ENCODE measurements at regions not wholly inside any gene's neighbourhood (a gene's known extent, or its start where the extent isn't known, plus 50 kb on each side); places are given as distances from the start of the nearest gene placed in this dataset.
A peak's percentile ranks its signal among the peaks of the same experiment; 100 is the strongest.
"Not testable (repeated sequence)": the region's sequence is repeated elsewhere in the genome, so short reads cannot be mapped to it uniquely, and the experiment has no call there.

GRCh38 chr4:13903061-13903460, 275.5 kb upstream of the BOD1L1 start:
- DNase-seq: no peak

GRCh38 chr4:13903901-13904300, 276.4 kb upstream of the BOD1L1 start:
- no peak for DNase-seq

- DNase-seq: no peak
Observed at GRCh38 chr4:13905543-13905942, 278.0 kb upstream of the BOD1L1 start.

- DNase-seq: no peak
Observed at GRCh38 chr4:13906727-13907126, 279.2 kb upstream of the BOD1L1 start.

- peak; percentile 93 to 98 for DNase-seq
Observed at GRCh38 chr4:13907255-13907751, 279.8 kb upstream of the BOD1L1 start.

GRCh38 chr4:13908455-13908854, 280.9 kb upstream of the BOD1L1 start:
- no peak for DNase-seq

- DNase-seq: no peak
Observed at GRCh38 chr4:13910556-13910955, 283.0 kb upstream of the BOD1L1 start.

GRCh38 chr4:13911256-13911655, 283.7 kb upstream of the BOD1L1 start:
- no peak for DNase-seq

GRCh38 chr4:13912436-13912925, 285.0 kb upstream of the BOD1L1 start:
- DNase-seq: no peak

GRCh38 chr4:13912966-13913365, 285.4 kb upstream of the BOD1L1 start:
- DNase-seq: no peak

- DNase-seq: peak in 1 of 2 experiments; percentile 14
Observed at GRCh38 chr4:13917015-13917414, 289.5 kb upstream of the BOD1L1 start.

GRCh38 chr4:13918110-13918509, 290.6 kb upstream of the BOD1L1 start:
- DNase-seq: peak; percentile 20 to 40

- no peak for DNase-seq
Observed at GRCh38 chr4:13918991-13919441, 291.5 kb upstream of the BOD1L1 start.

GRCh38 chr4:13920111-13920875, 292.8 kb upstream of the BOD1L1 start:
- DNase-seq: no peak

- peak; percentile 97 to 99 for DNase-seq
Observed at GRCh38 chr4:13920901-13921300, 293.4 kb upstream of the BOD1L1 start.

GRCh38 chr4:13921805-13922204, 294.3 kb upstream of the BOD1L1 start:
- no peak for DNase-seq

- DNase-seq: no peak
Observed at GRCh38 chr4:13922459-13922858, 294.9 kb upstream of the BOD1L1 start.

GRCh38 chr4:13922873-13923645, 295.5 kb upstream of the BOD1L1 start:
- no peak for DNase-seq

- not testable (repeated sequence) for DNase-seq
Observed at GRCh38 chr4:13924900-13925299, 297.4 kb upstream of the BOD1L1 start.

- DNase-seq: no peak
Observed at GRCh38 chr4:13928214-13928613, 300.7 kb upstream of the BOD1L1 start.

GRCh38 chr4:13930155-13930554, 302.6 kb upstream of the BOD1L1 start:
- no peak for DNase-seq

- no peak for DNase-seq
Observed at GRCh38 chr4:13933191-13933590, 305.7 kb upstream of the BOD1L1 start.

- DNase-seq: no peak
Observed at GRCh38 chr4:13938299-13938698, 310.8 kb upstream of the BOD1L1 start.

GRCh38 chr4:13940921-13941320, 313.4 kb upstream of the BOD1L1 start:
- DNase-seq: no peak

Data from SW 1271 (cell line).